Inflammatory macrophage (primary cell): ENCODE measurements at regions not wholly inside any gene's neighbourhood (a gene's known extent, or its start where the extent isn't known, plus 50 kb on each side); places are given as distances from the start of the nearest gene placed in this dataset.

ENCODE experiments used
- DNase-seq, 2 donors: peaks; one replicate each; pipeline ENCODE4 v3.0.0-alpha.2; 2020 to 2022

DNA sequence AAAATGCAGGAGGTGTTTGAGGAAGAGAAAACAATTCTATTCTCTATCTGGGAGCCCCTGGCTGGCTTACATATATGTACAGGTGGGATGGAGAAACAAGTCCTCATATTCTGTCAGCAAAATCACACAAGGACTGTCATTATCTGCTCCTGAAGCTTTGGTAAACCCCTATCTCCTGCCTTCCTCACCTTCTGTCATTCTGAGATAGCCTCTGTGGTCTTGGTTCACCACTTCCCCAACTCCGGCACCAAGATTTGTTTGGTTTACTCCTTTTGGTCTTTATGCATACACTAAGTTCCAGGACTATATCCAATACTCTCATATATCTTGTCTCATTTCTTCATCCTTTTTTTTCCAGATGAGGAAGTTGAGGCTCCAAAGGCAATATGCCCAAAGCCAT is 551.1 kb downstream of the PLPP3 start:
- DNase-seq, result no peak

DNA sequence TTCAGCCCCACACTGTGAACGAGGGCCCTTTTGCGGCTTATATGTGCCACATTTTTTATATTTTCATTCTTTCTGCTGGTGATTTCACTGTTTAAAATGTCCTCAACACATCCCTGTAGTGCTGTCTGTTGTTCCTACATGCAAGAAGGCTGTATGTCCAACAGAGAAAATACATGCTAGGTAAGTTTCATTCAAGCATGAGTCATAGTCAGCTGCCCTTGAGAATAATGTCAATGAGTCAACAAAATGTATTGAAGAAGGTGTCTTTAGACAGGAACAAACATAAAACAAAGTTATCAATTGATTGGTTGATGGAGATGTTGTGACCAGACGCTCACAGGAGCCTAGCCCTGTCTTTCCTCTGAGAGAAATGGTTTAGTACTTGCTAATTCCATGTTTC is 553.4 kb downstream of the PLPP3 start:
- no peak for DNase-seq

DNA sequence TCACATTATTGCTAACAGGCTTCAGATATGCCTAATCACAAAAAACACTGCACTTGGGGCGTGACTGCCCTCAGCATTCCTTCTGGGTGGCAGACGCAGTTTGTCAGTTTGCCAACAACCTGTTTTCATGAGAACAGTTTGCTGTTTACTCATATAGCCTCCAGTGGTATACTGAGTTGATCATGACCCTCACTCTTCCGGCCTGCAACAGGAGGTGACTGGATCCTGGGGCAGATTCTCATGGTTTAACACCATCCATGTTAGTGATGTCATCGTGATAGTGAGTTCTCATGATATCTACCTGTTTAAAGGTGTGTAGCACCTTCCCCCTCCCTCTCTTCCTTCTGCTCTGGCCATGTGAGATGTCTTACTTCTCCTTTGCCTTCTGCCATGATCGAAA is 555.2 kb downstream of the PLPP3 start:
- DNase-seq, result no peak

DNA sequence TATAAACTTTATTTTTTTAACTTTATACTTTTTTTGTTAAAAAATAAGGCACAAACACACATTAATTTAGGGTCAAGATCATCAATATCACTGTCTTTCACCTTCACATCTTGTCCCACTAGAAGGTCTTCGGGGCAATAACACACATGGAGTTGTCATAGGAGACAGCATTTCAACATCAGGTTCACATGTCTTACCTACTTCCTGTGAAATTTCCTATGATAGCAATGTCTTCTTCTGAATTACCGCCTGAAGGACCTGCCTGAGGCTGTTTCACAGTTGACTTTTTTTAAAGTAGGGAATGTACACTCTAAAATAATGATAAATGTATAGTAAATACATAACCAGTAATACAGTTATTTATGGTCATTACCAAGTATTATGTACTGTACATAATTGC is 559.4 kb downstream of the PLPP3 start:
- DNase-seq, result no peak

DNA sequence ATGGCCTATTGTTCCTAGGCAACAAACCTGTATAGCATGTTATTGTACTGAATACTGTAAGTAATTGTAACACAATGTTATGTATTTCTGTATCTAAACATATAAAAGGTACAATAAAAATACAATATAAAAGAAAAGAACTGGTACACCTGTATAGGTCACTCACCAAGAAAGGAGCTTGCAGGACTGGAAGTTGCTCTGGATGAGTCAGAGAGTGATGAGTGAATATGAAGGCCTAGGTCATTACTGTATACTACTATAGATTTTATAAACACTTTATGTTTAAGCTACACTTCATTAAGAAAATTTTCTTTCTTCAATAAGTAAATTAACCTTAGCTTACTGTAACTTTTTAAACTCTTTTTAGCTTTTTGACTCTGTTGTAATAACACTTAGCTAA is 559.9 kb downstream of the PLPP3 start:
- DNase-seq, result no peak

DNA sequence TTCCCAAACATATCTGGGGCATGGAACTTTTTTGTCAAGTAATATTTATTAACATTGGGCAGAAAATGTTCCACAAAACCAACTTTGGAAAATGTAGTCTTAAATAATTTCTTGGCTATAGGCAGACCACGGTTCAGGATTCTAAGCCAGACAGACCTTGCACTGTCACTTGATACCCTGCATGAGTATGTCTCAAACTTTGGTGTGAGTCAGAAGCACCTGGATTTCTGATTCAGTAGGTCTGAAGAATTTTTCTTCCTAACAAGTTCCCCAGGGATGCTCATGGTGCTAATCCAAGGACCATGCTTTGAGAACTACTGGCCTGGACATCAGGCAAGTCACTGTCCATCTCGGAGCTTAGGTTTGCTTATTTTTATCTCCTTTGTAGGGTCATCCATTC is 562.0 kb downstream of the PLPP3 start:
- DNase-seq, result no peak

DNA sequence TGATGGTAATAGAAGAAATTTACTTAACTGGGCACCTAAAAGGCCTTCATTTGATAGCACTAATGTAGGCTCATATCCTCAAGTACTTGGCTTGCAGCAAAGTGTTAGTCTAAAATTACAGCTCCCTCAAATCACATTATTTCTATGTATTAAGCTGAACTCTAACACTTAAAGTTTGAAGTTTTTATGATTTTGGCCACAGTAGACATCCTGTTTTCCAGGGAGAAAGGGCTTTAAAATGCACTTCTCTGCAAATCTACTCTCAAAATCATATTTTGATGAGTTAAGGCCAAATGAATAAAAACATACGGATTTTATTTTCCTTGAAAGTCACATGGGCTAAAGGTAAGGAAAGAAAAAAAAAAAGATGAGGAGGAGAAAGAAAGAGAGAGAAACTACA is 575.5 kb downstream of the PLPP3 start:
- no peak for DNase-seq

DNA sequence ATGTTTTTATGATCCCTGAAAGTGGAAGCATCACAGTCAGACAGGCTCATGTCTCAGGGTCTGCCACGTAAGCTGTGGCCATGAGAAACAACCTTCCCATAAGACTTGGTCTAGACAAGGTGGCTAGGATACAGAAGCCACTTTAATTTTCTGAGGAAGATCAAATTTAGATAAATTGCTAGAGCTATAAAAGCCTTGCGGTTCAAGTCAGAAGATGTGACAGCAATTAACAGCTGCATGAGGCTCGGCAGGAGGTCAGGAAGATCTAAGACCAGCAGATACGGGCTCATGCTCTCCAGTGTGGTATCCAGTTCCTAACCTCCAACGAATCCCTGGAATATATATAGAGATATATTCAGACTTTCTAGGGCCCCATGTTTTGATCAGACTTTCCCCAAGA is 577.1 kb downstream of the PLPP3 start:
- no peak for DNase-seq

DNA sequence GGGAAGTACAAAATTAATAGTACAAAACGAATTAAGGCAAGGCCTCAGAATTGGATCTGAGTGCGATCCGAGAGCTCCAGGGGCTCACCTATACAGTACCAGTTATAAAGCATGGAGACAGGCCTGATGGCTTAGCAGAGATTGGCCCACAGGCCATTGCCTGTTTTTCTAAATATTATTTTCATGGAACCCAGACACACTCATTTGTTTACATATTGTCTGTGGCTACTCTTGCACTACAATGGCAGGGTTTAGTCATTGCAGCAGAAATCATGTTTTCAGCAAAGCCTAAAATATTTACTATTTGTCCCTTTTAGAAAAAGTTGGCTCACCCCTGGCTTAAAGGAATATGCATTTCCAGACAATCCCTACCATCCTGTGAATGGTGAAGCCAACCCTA is 578.9 kb downstream of the PLPP3 start:
- no peak for DNase-seq

DNA sequence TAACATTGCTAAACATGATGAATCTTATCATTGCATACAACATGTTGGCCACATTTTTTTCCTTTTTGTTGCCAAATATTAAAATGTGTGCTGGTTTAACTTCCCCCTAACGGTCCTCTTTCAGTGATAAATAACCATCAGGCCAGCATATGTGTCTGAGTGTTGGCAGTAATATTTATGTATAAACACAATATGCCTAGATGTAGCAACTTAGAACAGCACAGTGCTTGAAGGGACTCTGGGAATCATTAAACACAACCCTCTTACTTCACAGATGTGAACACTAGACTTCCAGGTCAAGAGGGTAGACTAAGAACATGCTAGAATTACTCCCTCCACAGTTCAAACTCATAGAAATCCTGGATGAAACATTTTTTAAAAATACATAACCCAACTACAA is 581.8 kb downstream of the PLPP3 start:
- DNase-seq, result no peak

DNA sequence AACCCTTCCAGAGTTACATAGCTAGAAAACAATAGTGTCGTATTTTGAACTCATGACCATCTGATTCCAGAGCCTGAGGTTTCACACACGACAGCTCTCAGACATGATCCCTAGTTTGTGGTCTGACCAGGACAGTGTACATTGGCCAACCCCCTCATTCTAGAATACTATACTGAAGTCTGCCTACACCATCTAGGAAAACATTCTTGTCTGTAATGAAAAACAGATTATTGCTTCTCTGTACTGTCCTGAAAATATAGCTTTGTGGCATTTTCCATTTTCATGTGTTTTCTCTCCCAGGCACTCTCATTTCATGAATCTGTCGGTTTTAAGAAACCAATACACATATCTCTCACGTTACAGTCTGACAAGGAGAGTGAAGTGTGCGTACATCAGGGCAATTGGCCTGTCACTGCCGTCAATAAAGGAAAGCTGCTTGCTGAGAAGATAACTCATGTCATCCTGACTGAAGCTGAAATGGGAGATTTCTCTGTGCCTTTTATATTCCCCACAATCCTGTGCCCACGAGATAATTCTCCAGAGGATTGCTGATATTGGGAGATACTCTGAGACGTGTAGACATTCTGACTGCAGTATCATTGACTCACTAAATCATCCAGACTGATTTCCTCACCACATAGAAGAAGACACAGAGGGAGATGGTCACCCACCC is 585.6 kb downstream of the PLPP3 start:
- DNase-seq, result no peak

DNA sequence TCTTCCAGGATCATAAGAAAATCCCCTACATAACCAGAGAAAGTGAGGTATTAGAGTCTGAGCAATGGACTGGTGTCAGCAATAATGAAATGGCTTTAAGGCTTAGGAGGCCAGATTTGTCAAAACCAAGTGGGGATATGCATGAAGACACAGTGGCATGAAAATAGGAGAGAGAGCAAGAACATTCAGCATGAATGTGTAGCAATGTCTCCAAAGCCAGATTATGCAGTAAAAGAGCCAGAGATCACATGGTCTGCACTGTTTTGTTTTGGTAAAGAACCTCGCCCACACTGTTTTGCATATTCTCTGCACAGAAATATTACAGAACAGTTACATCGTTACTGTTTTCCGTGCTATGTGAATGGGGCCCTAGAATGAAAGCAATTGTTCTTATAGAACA is 589.4 kb downstream of the PLPP3 start:
- DNase-seq, result no peak

DNA sequence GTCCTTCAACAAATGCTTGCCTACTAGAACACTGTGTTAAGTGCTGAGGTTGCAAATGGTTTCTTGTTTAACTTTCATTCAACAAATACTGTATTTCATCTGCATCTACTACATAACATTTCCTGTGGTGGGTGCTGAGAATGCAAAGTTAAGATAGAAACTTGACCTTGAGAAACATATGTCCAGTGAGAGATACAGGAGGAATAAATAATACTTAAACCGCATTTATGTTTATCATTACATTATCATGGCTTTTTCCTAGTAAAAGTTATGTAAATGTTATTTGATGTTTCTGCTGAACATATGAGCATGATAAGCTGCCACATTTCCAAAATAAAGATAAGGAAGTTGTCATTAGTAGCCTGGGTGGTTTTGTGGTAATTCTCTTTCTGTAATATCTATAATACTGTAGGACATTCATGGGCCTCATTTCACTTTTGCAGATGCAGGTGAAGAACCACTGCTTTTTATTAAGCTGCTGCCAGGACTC is 590.4 kb downstream of the PLPP3 start:
- no peak for DNase-seq

DNA sequence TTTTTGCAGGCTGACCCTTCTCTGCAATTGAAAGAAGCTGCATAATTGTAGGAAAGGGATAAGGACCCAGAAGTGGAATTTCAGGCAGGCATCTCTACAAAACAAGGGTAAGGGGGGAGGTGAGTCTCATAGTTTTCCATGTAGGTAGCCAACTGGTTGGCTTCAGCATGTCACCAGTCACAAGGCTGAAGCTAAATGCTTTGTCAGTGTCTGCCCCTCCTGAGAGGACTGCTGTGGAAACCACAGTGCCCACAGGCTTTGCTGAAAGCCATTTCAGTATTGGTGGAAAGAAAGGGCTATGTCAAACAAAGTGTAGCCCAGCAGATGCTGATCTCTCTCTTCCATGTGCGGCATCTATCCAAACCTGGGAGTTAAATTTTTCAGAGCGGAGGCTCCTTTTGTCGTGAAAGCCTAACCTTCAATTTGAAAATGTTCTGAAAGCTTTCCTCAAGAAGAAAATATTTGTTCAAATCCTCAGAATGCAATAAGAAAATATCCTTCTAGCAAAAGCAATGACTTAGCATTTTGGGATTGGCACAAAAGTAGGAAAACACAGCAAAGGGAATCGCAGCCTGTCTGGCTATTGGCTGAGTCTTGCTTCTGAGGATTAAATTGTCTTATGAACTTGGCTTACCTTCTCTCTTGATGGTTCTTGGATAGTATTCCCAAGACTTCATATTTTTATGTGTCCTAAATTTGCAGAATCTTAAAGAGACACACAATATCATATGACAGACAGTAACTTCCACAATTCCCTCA is 591.7 kb downstream of the PLPP3 start:
- no peak for DNase-seq

DNA sequence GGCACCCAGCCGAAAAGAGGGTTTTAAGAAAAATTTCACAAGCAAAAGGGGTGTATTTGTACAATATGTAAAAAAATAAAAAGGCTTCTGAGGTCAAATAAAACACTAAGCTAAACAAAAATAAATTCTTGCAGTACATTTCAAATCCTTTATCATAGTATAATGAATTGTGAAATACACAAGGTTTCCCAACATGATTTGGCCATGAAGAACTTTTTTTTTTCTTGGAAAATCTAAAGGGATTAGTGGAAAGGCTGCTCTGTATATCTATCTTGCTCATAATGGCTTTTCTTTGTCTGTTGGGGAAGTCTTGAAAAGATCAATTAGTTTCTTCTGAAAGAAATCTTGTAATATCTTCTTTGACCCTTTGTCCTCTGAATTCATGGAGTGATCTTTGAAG is 593.4 kb downstream of the PLPP3 start:
- DNase-seq, result no peak

DNA sequence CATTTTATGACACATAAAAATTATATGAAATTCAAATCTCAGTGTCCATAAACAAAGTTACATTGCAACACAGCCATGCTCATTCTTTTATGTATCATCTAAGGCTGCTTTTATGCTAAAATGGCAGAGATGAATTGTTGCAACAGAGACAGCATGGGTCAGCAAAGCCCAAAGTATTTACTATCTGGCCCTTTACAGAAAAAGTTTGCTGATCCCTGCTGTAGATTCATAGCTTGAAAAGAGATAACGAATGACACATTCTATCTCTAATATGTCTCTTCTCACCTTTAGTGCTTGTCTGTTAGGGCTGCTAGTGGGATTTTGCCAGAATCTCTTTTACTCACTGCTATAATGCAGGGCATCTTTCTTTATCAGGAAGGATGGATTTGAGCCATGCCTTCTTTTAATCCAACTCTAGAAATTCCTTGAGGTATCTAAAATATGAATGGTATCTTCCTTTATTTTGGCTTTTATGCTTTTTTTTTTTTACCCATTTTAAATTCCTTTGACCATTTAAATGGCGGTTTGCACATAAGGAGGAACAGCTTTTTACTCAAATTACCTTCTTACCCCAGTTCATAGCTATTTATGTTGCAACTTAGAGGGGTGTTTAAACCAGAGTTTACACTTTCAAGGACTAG is 598.2 kb downstream of the PLPP3 start:
- DNase-seq, result no peak

DNA sequence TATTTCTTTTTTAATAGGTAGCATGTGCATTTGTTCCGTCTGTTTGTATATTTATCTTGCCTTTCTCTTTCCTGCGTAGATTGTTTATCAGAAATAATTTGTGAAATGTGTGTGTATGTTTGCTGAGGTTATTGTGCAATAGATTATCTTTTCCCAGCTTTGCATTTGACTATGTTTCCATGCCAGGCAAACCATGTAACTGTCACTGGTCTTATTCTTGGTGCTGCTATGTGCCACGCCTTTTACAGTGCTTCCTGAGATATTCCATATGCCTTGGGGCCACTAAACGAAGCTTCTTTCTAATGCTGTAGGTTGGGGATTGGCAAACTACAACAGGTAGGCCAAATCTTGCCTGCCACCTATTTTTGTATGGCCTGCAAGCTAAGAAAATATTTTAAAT is 598.8 kb downstream of the PLPP3 start:
- no peak for DNase-seq

DNA sequence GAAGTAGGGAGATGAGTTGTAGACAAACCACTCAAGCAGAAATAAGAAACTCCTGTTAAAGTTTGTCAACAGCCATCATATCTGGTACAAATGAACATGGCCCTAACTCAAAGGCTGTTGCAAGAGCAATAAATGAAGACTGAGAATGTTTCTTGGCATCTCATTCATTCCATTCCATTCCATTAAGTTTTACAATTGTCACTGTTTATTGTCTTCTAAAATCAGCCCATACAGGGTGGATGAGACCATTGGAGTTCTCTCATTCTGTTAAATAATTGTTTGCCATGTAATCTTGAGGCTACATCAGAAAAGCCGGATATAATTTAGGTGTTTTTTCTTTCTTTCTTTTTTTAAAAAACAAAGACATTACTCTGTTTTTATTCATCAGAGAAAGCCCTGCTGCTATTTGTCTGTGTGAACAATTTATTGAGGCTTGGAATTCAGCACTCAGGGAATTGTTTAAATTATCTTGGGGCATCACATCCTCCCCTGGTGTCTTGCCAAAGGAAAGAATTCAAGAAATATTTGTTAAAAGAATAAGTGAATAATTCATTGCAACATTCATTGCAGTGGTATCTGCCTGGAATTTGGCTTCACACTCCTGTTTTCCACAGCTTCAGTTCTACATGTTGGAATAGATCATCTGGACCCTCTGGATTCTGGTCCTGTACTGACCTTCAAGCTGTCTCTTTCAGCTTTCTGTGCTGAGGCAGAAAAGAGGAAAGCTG is 604.5 kb downstream of the PLPP3 start:
- DNase-seq, result no peak

DNA sequence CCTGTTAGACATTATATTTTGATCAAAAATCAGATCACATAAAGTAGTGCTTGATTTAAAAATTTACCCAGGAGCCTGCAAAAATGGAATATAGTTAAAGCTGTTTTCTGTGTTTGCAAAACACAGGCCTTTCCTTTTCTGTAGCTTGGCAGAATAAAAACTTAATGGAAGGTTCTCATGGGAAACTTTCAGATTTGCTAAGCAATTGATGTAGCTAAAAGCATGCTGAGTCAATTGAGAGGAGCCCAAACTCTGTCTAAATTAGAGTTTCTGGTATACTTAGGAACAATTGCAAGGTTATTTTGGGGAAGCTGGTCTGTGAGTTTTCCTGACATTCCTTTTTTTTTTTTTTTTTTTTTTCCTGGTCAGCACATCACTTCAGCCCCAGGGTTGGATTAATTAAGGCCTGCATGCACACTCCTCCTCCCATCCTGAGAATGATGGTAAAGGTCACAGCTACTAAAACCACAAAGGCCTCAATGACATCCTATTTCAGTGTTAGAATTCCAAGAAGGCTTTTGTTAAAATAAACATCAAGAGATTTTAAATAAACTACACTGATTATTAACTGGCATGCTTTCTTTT is 608.7 kb downstream of the PLPP3 start:
- no peak for DNase-seq

DNA sequence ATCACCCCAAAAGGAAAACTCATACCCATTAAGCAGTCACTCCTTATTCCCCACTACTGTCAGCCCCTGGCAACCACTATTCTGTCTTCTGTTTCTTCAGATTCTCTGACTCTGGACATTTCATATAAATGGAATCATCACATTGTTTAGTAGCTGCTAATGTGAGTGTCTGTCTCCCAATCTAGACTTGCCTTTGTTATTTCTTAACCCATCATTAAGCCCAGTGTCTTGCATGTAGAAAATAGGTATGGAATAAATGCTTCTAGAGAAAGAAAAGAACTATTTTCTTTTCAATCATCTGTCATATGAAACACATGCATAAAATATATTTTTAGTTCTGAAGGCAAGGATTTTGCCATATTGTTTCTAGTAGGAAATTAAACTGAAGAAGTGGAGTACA is 610.0 kb downstream of the PLPP3 start:
- DNase-seq, result no peak

DNA sequence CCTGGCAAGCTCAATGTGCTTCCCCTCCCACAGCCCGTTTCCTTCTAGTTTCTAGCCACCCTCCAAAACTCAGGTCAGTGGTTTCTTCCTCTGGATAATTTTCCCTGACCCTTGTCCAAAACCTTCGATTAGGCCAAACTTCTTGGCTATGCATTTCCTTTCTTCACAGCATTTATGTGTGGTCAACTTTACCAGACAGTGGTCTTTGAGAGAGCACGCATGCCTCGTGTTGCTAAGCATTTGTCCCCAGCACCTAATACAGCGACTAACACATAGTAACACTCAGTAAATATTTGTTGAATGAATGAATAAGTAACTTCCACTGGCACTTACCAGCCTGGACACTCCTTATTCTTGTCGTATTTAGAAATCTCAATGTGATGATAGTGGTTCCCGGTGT is 610.7 kb downstream of the PLPP3 start:
- no peak for DNase-seq

DNA sequence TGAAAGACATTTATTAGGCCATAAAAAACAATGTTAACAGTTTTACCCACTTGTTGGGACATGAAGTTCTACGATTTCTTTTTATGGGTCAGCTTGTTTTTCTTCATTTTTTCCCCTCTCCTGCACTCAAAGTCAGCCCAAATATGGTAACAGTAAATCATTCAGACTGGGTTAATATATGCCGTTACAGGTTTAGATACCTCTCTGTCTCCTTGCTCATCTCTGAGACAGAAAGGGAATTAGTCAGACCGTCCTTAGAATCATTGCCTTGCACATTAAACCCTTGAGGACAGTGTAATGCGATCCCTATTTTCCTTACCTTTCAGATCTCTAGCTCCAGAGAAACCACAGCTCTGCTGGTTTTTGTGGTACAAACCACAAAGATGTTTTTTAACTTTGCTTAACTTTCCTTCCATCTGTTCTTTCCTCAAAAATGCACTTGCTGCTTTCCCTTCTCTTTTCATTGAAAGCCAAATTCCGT is 613.3 kb downstream of the PLPP3 start:
- DNase-seq, result no peak

DNA sequence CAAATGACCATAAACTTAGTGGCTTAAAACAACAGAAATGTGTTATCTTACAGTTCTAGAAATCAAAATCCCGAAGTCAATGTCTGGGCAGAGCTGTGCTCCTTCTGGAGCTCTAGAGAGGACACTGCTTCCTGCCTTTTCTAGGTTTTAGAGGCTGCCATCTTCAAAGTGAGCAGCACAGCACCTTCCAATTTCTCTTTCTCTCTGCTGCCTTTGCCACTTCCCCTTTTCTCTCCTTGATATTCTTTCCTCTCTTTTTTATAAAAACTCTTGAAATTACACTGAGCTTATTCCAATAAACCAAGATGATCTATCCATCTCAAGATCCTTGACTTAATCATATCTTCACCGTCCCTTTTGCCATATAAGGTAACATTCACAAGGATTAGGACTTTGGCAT is 616.9 kb downstream of the PLPP3 start:
- no peak for DNase-seq
